HG02678 (cell line): ENCODE measurements at regions not wholly inside any gene's neighbourhood (a gene's known extent, or its start where the extent isn't known, plus 50 kb on each side); places are given as distances from the start of the nearest gene placed in this dataset.
"Not testable (repeated sequence)": the region's sequence is repeated elsewhere in the genome, so short reads cannot be mapped to it uniquely, and the experiment has no call there.

Source experiments
- ATAC-seq: cut with Tn5 transposase; IDR thresholded peaks from one replicate; pipeline ENCODE4 v1.9.1; 2021; ENCODE audit warnings: mild to moderate bottlenecking, moderate library complexity; ENCODE audit not compliant: unreplicated experiment

- ATAC-seq, result no peak
Measured at GRCh38 chr6:137401088-137401487, 93.1 kb downstream of the OLIG3 start.

GRCh38 chr6:137399881-137400443, 94.2 kb downstream of the OLIG3 start:
- no peak for ATAC-seq

- no peak for ATAC-seq
Measured at GRCh38 chr6:137395316-137395715, 98.9 kb downstream of the OLIG3 start.

- ATAC-seq, result no peak
Measured at GRCh38 chr6:137391061-137391814, 103.0 kb downstream of the OLIG3 start.

GRCh38 chr6:137390334-137390733, 103.9 kb downstream of the OLIG3 start:
- ATAC-seq, result no peak

- ATAC-seq, result peak; percentile 57
Measured at GRCh38 chr6:137389150-137389704, 105.0 kb downstream of the OLIG3 start.

- ATAC-seq, result no peak
Measured at GRCh38 chr6:137387096-137387764, 107.0 kb downstream of the OLIG3 start.

- not testable (repeated sequence) for ATAC-seq
Measured at GRCh38 chr6:137383287-137383686, 110.9 kb downstream of the OLIG3 start.

GRCh38 chr6:137378090-137378369, 116.2 kb downstream of the OLIG3 start:
- ATAC-seq, result no peak

GRCh38 chr6:137373296-137373695, 120.9 kb downstream of the OLIG3 start:
- no peak for ATAC-seq

- no peak for ATAC-seq
Measured at GRCh38 chr6:137372532-137372931, 121.7 kb downstream of the OLIG3 start.

GRCh38 chr6:137371634-137372016, 122.6 kb downstream of the OLIG3 start:
- no peak for ATAC-seq

GRCh38 chr6:137370871-137371633, 123.1 kb downstream of the OLIG3 start:
- peak; percentile 56 for ATAC-seq

GRCh38 chr6:137369136-137369535, 125.1 kb downstream of the OLIG3 start:
- no peak for ATAC-seq

GRCh38 chr6:137365707-137366437, 128.3 kb downstream of the OLIG3 start:
- ATAC-seq, result no peak

- no peak for ATAC-seq
Measured at GRCh38 chr6:137363805-137364138, 130.4 kb downstream of the OLIG3 start.

GRCh38 chr6:137362878-137363804, 131.1 kb downstream of the OLIG3 start:
- ATAC-seq, result no peak

- no peak for ATAC-seq
Measured at GRCh38 chr6:137361701-137362100, 132.5 kb downstream of the OLIG3 start.

GRCh38 chr6:137358273-137358672, 135.9 kb downstream of the OLIG3 start:
- ATAC-seq, result no peak

- no peak for ATAC-seq
Measured at GRCh38 chr6:137357948-137358266, 136.3 kb downstream of the OLIG3 start.
